ENCODE measurements at regions not wholly inside any gene's neighbourhood (a gene's known extent, or its start where the extent isn't known, plus 50 kb on each side); places are given as distances from the start of the nearest gene placed in this dataset.
A peak's percentile ranks its signal among the peaks of the same experiment; 100 is the strongest.

DNA sequence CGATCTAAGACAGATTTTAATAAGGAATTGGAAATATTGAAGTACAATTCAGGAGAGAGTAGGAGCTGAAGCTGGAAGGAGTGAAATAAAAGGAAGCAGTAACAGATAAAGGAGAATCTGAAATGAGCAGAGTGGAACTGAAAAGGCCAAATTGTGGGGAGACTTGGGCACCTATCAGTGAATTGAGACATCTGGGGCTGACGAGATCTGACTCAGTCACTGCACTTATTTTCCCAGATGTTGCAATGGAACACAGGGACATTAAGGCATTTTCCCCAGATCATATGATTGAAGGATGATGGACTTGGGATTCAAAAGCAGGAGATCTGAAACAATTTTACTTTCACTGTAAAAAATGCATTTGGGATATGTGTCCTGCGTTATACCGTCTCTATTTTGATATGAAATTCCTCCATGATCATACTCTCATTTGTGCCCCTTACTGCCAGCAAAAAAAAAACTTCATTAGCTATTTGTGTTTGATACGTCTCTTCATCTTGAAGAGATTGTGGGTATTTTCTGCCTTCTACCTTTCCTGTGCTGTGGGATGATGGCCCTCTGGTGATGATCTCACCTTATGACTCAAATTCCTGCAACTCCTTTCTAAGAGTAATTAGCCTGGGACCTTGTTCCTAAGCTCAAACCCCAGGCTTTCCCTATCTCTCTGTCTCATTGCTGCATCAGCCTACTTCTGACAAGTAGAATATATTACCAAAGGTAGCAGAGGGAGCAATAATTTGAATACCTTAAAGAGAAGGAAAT, 278.5 kb upstream of the MAN1A1 start (continued):
- no peak for TF ChIP-seq ZNF311 (CRISPR knock-in tag; IDR thresholded peaks at IDR 0.05)
- TF ChIP-seq HNRNPUL1 (IDR thresholded peaks at IDR 0.05; ENCODE audit: low read length) = no peak
- TF ChIP-seq, protein P1, sequence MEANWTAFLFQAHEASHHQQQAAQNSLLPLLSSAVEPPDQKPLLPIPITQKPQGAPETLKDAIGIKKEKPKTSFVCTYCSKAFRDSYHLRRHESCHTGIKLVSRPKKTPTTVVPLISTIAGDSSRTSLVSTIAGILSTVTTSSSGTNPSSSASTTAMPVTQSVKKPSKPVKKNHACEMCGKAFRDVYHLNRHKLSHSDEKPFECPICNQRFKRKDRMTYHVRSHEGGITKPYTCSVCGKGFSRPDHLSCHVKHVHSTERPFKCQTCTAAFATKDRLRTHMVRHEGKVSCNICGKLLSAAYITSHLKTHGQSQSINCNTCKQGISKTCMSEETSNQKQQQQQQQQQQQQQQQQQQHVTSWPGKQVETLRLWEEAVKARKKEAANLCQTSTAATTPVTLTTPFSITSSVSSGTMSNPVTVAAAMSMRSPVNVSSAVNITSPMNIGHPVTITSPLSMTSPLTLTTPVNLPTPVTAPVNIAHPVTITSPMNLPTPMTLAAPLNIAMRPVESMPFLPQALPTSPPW (CRISPR knock-in tag; IDR thresholded peaks at IDR 0.05) = no peak
- peak; percentile 41; the same call in 1 of the 2 replicates for TF ChIP-seq ZNF589 (CRISPR knock-in tag; IDR thresholded peaks at IDR 0.05; ENCODE audit: low read depth)
- TF ChIP-seq POLR2AphosphoS5 (IDR thresholded peaks at IDR 0.05; ENCODE audit: control insufficient read depth, insufficient read depth, low read depth, low read length) = no peak
- TF ChIP-seq ZBTB43 (CRISPR knock-in tag; IDR thresholded peaks at IDR 0.05) = no peak
- TF ChIP-seq HIVEP1 (CRISPR knock-in tag; IDR thresholded peaks at IDR 0.05) = no peak
- TF ChIP-seq HMBOX1 (IDR thresholded peaks at IDR 0.05) = no peak
- no peak for TF ChIP-seq RERE (CRISPR knock-in tag; IDR thresholded peaks at IDR 0.05; ENCODE audit: borderline replicate concordance)
- no peak for TF ChIP-seq PBX2 (CRISPR knock-in tag; IDR thresholded peaks at IDR 0.05; ENCODE audit: low read depth)
- peak; percentile 69 for TF ChIP-seq PBX2 (tag; conservative IDR thresholded peaks at IDR 0.05; ENCODE audit: low read depth)
- peak; percentile 60 for TF ChIP-seq GTF2E2 (tag; IDR thresholded peaks at IDR 0.05)
- TF ChIP-seq ATF4 (CRISPR knock-in tag; IDR thresholded peaks at IDR 0.05) = no peak
- TF ChIP-seq SRSF3 (IDR thresholded peaks at IDR 0.05; ENCODE audit: insufficient read depth, low read length) = no peak
